ENCODE measurements at regions not wholly inside any gene's neighbourhood (a gene's known extent, or its start where the extent isn't known, plus 50 kb on each side); places are given as distances from the start of the nearest gene placed in this dataset.

- no peak for DNase-seq (ENCODE audit: extremely low read depth in 1 of 2, low read depth in 1 of 2)
Observed at GRCh38 chr3:103047640-103048039, 612.8 kb downstream of the ZPLD1 start.

GRCh38 chr3:103048068-103048722 is 613.4 kb downstream of the ZPLD1 start:
- DNase-seq (ENCODE audit: extremely low read depth in 1 of 2, low read depth in 1 of 2) = no peak

GRCh38 chr3:103052236-103052830 is 617.5 kb downstream of the ZPLD1 start:
- no peak for DNase-seq (ENCODE audit: extremely low read depth in 1 of 2, low read depth in 1 of 2)

- no peak for DNase-seq (ENCODE audit: extremely low read depth in 1 of 2, low read depth in 1 of 2)
Observed at GRCh38 chr3:103055021-103055520, 620.3 kb downstream of the ZPLD1 start.

- no peak for DNase-seq (ENCODE audit: extremely low read depth in 1 of 2, low read depth in 1 of 2)
Observed at GRCh38 chr3:103056542-103056941, 621.7 kb downstream of the ZPLD1 start.

GRCh38 chr3:103057003-103057402 is 622.2 kb downstream of the ZPLD1 start:
- no peak for DNase-seq (ENCODE audit: extremely low read depth in 1 of 2, low read depth in 1 of 2)

- DNase-seq (ENCODE audit: extremely low read depth in 1 of 2, low read depth in 1 of 2) = no peak
Observed at GRCh38 chr3:103057487-103057886, 622.7 kb downstream of the ZPLD1 start.

GRCh38 chr3:103059432-103059831 is 624.6 kb downstream of the ZPLD1 start:
- DNase-seq (ENCODE audit: extremely low read depth in 1 of 2, low read depth in 1 of 2) = no peak

- DNase-seq (ENCODE audit: extremely low read depth in 1 of 2, low read depth in 1 of 2) = no peak
Observed at GRCh38 chr3:103060242-103060641, 625.4 kb downstream of the ZPLD1 start.

GRCh38 chr3:103067963-103068362 is 633.1 kb downstream of the ZPLD1 start:
- no peak for DNase-seq (ENCODE audit: extremely low read depth in 1 of 2, low read depth in 1 of 2)

- no peak for DNase-seq (ENCODE audit: extremely low read depth in 1 of 2, low read depth in 1 of 2)
Observed at GRCh38 chr3:103075282-103075681, 640.5 kb downstream of the ZPLD1 start.

GRCh38 chr3:103077910-103078309 is 643.1 kb downstream of the ZPLD1 start:
- no peak for DNase-seq (ENCODE audit: extremely low read depth in 1 of 2, low read depth in 1 of 2)

GRCh38 chr3:103082501-103082900 is 647.7 kb downstream of the ZPLD1 start:
- no peak for DNase-seq (ENCODE audit: extremely low read depth in 1 of 2, low read depth in 1 of 2)

- DNase-seq (ENCODE audit: extremely low read depth in 1 of 2, low read depth in 1 of 2) = no peak
Observed at GRCh38 chr3:103083848-103084631, 649.2 kb downstream of the ZPLD1 start.

- DNase-seq (ENCODE audit: extremely low read depth in 1 of 2, low read depth in 1 of 2) = no peak
Observed at GRCh38 chr3:103085465-103085864, 650.6 kb downstream of the ZPLD1 start.

GRCh38 chr3:103089758-103090157 is 654.9 kb downstream of the ZPLD1 start:
- DNase-seq (ENCODE audit: extremely low read depth in 1 of 2, low read depth in 1 of 2) = no peak

GRCh38 chr3:103105206-103105605 is 670.4 kb downstream of the ZPLD1 start:
- no peak for DNase-seq (ENCODE audit: extremely low read depth in 1 of 2, low read depth in 1 of 2)

- DNase-seq (ENCODE audit: extremely low read depth in 1 of 2, low read depth in 1 of 2) = no peak
Observed at GRCh38 chr3:103112273-103112672, 677.5 kb downstream of the ZPLD1 start.

- no peak for DNase-seq (ENCODE audit: extremely low read depth in 1 of 2, low read depth in 1 of 2)
Observed at GRCh38 chr3:103126115-103126514, 691.3 kb downstream of the ZPLD1 start.

GRCh38 chr3:103127098-103127630 is 692.3 kb downstream of the ZPLD1 start:
- DNase-seq (ENCODE audit: extremely low read depth in 1 of 2, low read depth in 1 of 2) = no peak

GRCh38 chr3:103127737-103128136 is 692.9 kb downstream of the ZPLD1 start:
- no peak for DNase-seq (ENCODE audit: extremely low read depth in 1 of 2, low read depth in 1 of 2)
